ENCODE measurements at regions not wholly inside any gene's neighbourhood (a gene's known extent, or its start where the extent isn't known, plus 50 kb on each side); places are given as distances from the start of the nearest gene placed in this dataset.
"Not testable (repeated sequence)": the region's sequence is repeated elsewhere in the genome, so short reads cannot be mapped to it uniquely, and the experiment has no call there.

GRCh38 chr4:101689220-101689619 lies 101.3 kb upstream of the BANK1 start:
- DNase-seq (ENCODE audit: low spot score in 2 of 2) (no peak), ATAC-seq (no peak)
- Mint-ChIP-seq H3K36me3 (no peaks in the 10 kb centered on the region), H3K9me3 (no peaks in the 10 kb centered on the region), H3K27ac (no peak overlapping the region)

- ATAC-seq: no peak
- H3K36me3 Mint-ChIP-seq: no peaks in the 10 kb centered on the region
- H3K27ac Mint-ChIP-seq: no peak overlapping the region
- no peaks in the 10 kb centered on the region for H3K9me3 Mint-ChIP-seq
- DNase-seq (ENCODE audit: low spot score in 2 of 2): no peak
These were observed 105.4 kb upstream of the BANK1 start for GRCh38 chr4:101685126-101685525.

GRCh38 chr4:101682946-101683345 lies 107.6 kb upstream of the BANK1 start:
- Mint-ChIP-seq H3K27ac (no peak overlapping the region), H3K9me3 (no peaks in the 10 kb centered on the region)
- no peak for ATAC-seq

GRCh38 chr4:101678180-101678579 lies 112.3 kb upstream of the BANK1 start:
- Mint-ChIP-seq H3K27ac (no peak overlapping the region), H3K9me3 (no peaks in the 10 kb centered on the region)
- ATAC-seq: no peak

More at GRCh38 chr4:101682946-101683345, 107.6 kb upstream of the BANK1 start:
- DNase-seq (ENCODE audit: low spot score in 2 of 2): no peak
- H3K36me3 Mint-ChIP-seq: no peaks in the 10 kb centered on the region

GRCh38 chr4:101670897-101671296 lies 119.6 kb upstream of the BANK1 start:
- ATAC-seq (no peak), DNase-seq (ENCODE audit: low spot score in 2 of 2) (no peak)
- H3K36me3 Mint-ChIP-seq: no peaks in the 10 kb centered on the region
- no peak overlapping the region for H3K27ac Mint-ChIP-seq
- H3K9me3 Mint-ChIP-seq: no peaks in the 10 kb centered on the region

More at GRCh38 chr4:101678180-101678579, 112.3 kb upstream of the BANK1 start:
- no peaks in the 10 kb centered on the region for H3K36me3 Mint-ChIP-seq
- no peak for DNase-seq (ENCODE audit: low spot score in 2 of 2)

GRCh38 chr4:101670370-101670769 lies 120.2 kb upstream of the BANK1 start:
- no peaks in the 10 kb centered on the region for H3K9me3 Mint-ChIP-seq
- H3K27ac Mint-ChIP-seq: no peak overlapping the region
- DNase-seq (ENCODE audit: low spot score in 2 of 2) (no peak), ATAC-seq (no peak)
- H3K36me3 Mint-ChIP-seq: no peaks in the 10 kb centered on the region

- no peak for ATAC-seq
- Mint-ChIP-seq H3K36me3 (no peaks in the 10 kb centered on the region), H3K9me3 (no peaks in the 10 kb centered on the region)
These were observed 120.7 kb upstream of the BANK1 start for GRCh38 chr4:101669832-101670188.

GRCh38 chr4:101669138-101669831 lies 121.2 kb upstream of the BANK1 start:
- Mint-ChIP-seq H3K27ac (no peak overlapping the region), H3K36me3 (no peaks in the 10 kb centered on the region), H3K9me3 (no peaks in the 10 kb centered on the region)
- DNase-seq (ENCODE audit: low spot score in 2 of 2) (no peak), ATAC-seq (no peak)

More at GRCh38 chr4:101669832-101670188, 120.7 kb upstream of the BANK1 start:
- no peak overlapping the region for H3K27ac Mint-ChIP-seq
- DNase-seq (ENCODE audit: low spot score in 2 of 2): no peak

- ATAC-seq (no peak), DNase-seq (ENCODE audit: low spot score in 2 of 2) (no peak)
- H3K36me3 Mint-ChIP-seq: no peaks in the 10 kb centered on the region
- no peak overlapping the region for H3K27ac Mint-ChIP-seq
- no peaks in the 10 kb centered on the region for H3K9me3 Mint-ChIP-seq
These were observed 123.2 kb upstream of the BANK1 start for GRCh38 chr4:101667348-101667747.

GRCh38 chr4:101660607-101661006 lies 129.9 kb upstream of the BANK1 start:
- H3K27ac Mint-ChIP-seq: no peak overlapping the region
- DNase-seq (ENCODE audit: low spot score in 2 of 2) (no peak), ATAC-seq (no peak)
- no peaks in the 10 kb centered on the region for H3K36me3 Mint-ChIP-seq
- no peaks in the 10 kb centered on the region for H3K9me3 Mint-ChIP-seq

- H3K27ac Mint-ChIP-seq: no peak overlapping the region
- DNase-seq (ENCODE audit: low spot score in 2 of 2) (no peak), ATAC-seq (no peak)
- H3K9me3 Mint-ChIP-seq: no peaks in the 10 kb centered on the region
- no peaks in the 10 kb centered on the region for H3K36me3 Mint-ChIP-seq
These were observed 134.7 kb upstream of the BANK1 start for GRCh38 chr4:101655857-101656256.

- ATAC-seq: no peak
- Mint-ChIP-seq H3K36me3 (no peaks in the 10 kb centered on the region), H3K27ac (no peak overlapping the region), H3K9me3 (no peaks in the 10 kb centered on the region)
- no peak for DNase-seq (ENCODE audit: low spot score in 2 of 2)
These were observed 135.5 kb upstream of the BANK1 start for GRCh38 chr4:101655005-101655404.

GRCh38 chr4:101651778-101652177 lies 138.8 kb upstream of the BANK1 start:
- no peak for ATAC-seq
- no peak for DNase-seq (ENCODE audit: low spot score in 2 of 2)
- H3K9me3 Mint-ChIP-seq: no peaks in the 10 kb centered on the region
- H3K27ac Mint-ChIP-seq: no peak overlapping the region
- H3K36me3 Mint-ChIP-seq: no peaks in the 10 kb centered on the region

- Mint-ChIP-seq H3K27ac (no peak overlapping the region), H3K36me3 (no peaks in the 10 kb centered on the region), H3K9me3 (no peaks in the 10 kb centered on the region)
- no peak for ATAC-seq
- DNase-seq (ENCODE audit: low spot score in 2 of 2): no peak
These were observed 140.6 kb upstream of the BANK1 start for GRCh38 chr4:101649790-101650515.

- no peak for ATAC-seq
- DNase-seq (ENCODE audit: low spot score in 2 of 2): no peak
- no peaks in the 10 kb centered on the region for H3K36me3 Mint-ChIP-seq
- H3K9me3 Mint-ChIP-seq: no peaks in the 10 kb centered on the region
- no peak overlapping the region for H3K27ac Mint-ChIP-seq
These were observed 142.9 kb upstream of the BANK1 start for GRCh38 chr4:101647710-101648034.

GRCh38 chr4:101644516-101644915 lies 146.0 kb upstream of the BANK1 start:
- no peaks in the 10 kb centered on the region for H3K36me3 Mint-ChIP-seq
- DNase-seq (ENCODE audit: low spot score in 2 of 2) (no peak), ATAC-seq (no peak)
- H3K27ac Mint-ChIP-seq: no peak overlapping the region
- H3K9me3 Mint-ChIP-seq: no peaks in the 10 kb centered on the region

GRCh38 chr4:101643186-101643837 lies 147.2 kb upstream of the BANK1 start:
- no peaks in the 10 kb centered on the region for H3K9me3 Mint-ChIP-seq

GRCh38 chr4:101632766-101633165 lies 157.8 kb upstream of the BANK1 start:
- not testable (repeated sequence) for DNase-seq (ENCODE audit: low spot score in 2 of 2); H3K27ac Mint-ChIP-seq; H3K9me3 Mint-ChIP-seq; ATAC-seq; H3K36me3 Mint-ChIP-seq

More at GRCh38 chr4:101643186-101643837, 147.2 kb upstream of the BANK1 start:
- ATAC-seq (no peak), DNase-seq (ENCODE audit: low spot score in 2 of 2) (no peak)
- Mint-ChIP-seq H3K27ac (no peak overlapping the region), H3K36me3 (no peaks in the 10 kb centered on the region)

Measured in activated naive CD4-positive, alpha-beta T cell treated with anti-CD3 and anti-CD28 coated beads, Interleukin-2, amount 50 U/mL, for 72 hours (primary cell).